GM21528 (cell line): ENCODE measurements at regions not wholly inside any gene's neighbourhood (a gene's known extent, or its start where the extent isn't known, plus 50 kb on each side); places are given as distances from the start of the nearest gene placed in this dataset.
"Not testable (repeated sequence)": the region's sequence is repeated elsewhere in the genome, so short reads cannot be mapped to it uniquely, and the experiment has no call there.

Experiments used
- ATAC-seq: cut with Tn5 transposase; IDR thresholded peaks from one replicate; pipeline ENCODE4 v1.9.1; 2021; ENCODE audit warnings: mild to moderate bottlenecking, moderate library complexity; ENCODE audit not compliant: unreplicated experiment, low FRiP score

GRCh38 chr1:200257235-200257634 is 152.6 kb downstream of the ZNF281 start:
- ATAC-seq: no peak

GRCh38 chr1:200254602-200255001 is 155.2 kb downstream of the ZNF281 start:
- not testable (repeated sequence) for ATAC-seq

GRCh38 chr1:200253774-200254495 is 155.9 kb downstream of the ZNF281 start:
- ATAC-seq: no peak

- no peak for ATAC-seq
These were observed 157.3 kb downstream of the ZNF281 start for GRCh38 chr1:200252531-200252930.

GRCh38 chr1:200250469-200250868 is 159.4 kb downstream of the ZNF281 start:
- no peak for ATAC-seq

GRCh38 chr1:200248541-200248940 is 161.3 kb downstream of the ZNF281 start:
- no peak for ATAC-seq

- ATAC-seq: no peak
These were observed 162.3 kb downstream of the ZNF281 start for GRCh38 chr1:200247518-200247917.

- no peak for ATAC-seq
These were observed 164.4 kb downstream of the ZNF281 start for GRCh38 chr1:200245473-200245872.

GRCh38 chr1:200243042-200243437 is 166.8 kb downstream of the ZNF281 start:
- no peak for ATAC-seq

- ATAC-seq: no peak
These were observed 167.5 kb downstream of the ZNF281 start for GRCh38 chr1:200242110-200243041.

GRCh38 chr1:200240656-200241055 is 169.2 kb downstream of the ZNF281 start:
- no peak for ATAC-seq

GRCh38 chr1:200238311-200238710 is 171.5 kb downstream of the ZNF281 start:
- no peak for ATAC-seq

GRCh38 chr1:200237066-200237465 is 172.8 kb downstream of the ZNF281 start:
- ATAC-seq: no peak

- no peak for ATAC-seq
These were observed 174.9 kb downstream of the ZNF281 start for GRCh38 chr1:200234938-200235337.

- no peak for ATAC-seq
These were observed 176.4 kb downstream of the ZNF281 start for GRCh38 chr1:200233393-200233792.

GRCh38 chr1:200231787-200232231 is 178.0 kb downstream of the ZNF281 start:
- ATAC-seq: no peak

- ATAC-seq: no peak
These were observed 179.2 kb downstream of the ZNF281 start for GRCh38 chr1:200230671-200231070.

GRCh38 chr1:200228486-200228885 is 181.3 kb downstream of the ZNF281 start:
- no peak for ATAC-seq

- ATAC-seq: no peak
These were observed 181.8 kb downstream of the ZNF281 start for GRCh38 chr1:200228081-200228480.
